ENCODE measurements at regions not wholly inside any gene's neighbourhood (a gene's known extent, or its start where the extent isn't known, plus 50 kb on each side); places are given as distances from the start of the nearest gene placed in this dataset.
A peak's percentile ranks its signal among the peaks of the same experiment; 100 is the strongest.
"Not testable (repeated sequence)": the region's sequence is repeated elsewhere in the genome, so short reads cannot be mapped to it uniquely, and the experiment has no call there.

DNA sequence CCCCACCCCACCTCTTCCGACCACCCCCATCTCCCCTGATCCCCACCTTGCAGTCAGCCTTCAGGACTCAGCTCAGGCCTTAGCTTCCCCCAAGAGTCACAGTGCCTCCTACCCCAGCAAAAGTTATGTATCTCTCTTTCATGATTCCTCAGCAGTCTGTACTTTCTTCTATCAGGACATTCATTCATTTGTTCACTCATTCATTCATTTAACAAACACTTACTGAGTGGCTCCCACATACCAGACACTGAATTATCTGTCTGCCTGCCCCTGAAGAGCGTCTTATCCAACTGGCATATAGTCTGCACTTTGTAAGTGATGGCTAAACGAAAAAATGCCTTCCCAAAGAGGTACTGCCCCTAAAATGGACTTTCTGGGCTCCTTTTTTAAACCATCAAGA lies 114.4 kb upstream of the SLC35F3 start:
- no peak for DNase-seq (ENCODE audit: low spot score)

- DNase-seq (ENCODE audit: low spot score): peak; percentile 47
These were observed 113.7 kb upstream of the SLC35F3 start for GRCh38 chr1:233790662-233791371.

GRCh38 chr1:233791372-233791703 lies 113.1 kb upstream of the SLC35F3 start:
- DNase-seq (ENCODE audit: low spot score): no peak

DNA sequence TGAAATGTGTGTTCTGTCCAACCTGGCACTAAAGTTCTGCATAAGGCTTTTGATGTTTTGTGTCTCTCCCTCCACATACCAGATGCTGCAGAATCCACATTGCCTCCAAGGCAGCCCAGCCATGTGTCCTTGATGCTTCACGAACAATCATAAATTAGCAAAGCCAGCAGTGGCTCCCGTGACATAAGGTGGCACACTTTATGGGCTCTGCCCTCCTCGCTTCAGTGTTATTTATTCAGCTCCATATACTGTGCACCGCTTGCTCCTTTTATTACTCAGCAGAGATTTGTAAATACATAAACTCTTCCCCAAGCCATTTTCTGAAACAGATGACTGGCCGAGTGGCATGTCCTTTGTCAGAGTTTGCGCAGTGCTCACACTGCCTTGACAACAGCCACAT lies 112.8 kb upstream of the SLC35F3 start:
- no peak for DNase-seq (ENCODE audit: low spot score)

- DNase-seq (ENCODE audit: low spot score): no peak
These were observed 109.6 kb upstream of the SLC35F3 start for GRCh38 chr1:233794863-233795262.

- DNase-seq (ENCODE audit: low spot score): no peak
These were observed 108.2 kb upstream of the SLC35F3 start for GRCh38 chr1:233796146-233796783.

DNA sequence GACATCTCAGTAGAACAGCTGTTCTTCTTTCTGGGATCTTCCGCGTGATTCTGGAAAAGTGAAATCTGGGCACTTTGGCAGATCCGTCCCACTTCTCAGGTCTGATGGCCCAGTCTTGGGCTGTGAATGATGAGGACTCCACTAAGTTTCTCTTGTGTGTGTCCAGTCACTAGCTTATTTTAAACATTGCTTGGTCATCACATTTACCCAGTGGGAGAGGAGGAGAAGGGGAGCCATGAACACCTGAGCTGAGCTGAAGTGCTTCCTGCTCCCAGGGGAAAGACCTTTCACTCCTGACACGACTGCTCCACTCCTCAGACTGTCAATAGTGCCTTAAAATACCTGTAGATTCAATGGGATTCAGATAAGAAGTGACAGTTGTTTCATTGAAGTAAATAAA lies 101.9 kb upstream of the SLC35F3 start:
- DNase-seq (ENCODE audit: low spot score): no peak

DNA sequence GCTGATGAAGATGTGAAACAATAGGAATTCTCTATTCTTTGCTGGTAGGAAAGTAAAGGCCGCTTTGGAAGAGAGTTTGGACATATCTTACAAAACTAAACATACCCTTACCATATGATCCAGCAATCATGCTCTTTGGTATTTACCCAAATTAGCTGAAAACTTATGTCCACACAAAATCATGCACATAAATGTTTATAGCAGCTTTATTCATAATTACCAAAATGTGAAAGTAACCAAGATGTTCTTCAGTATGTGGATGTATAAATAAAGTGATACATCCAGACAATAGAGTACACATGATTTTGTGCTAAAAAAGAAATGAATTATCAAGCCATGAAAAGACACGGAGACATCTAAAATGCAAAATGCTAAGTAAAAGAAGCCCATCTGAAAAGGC lies 98.7 kb upstream of the SLC35F3 start:
- DNase-seq (ENCODE audit: low spot score): no peak

GRCh38 chr1:233815357-233815756 lies 89.1 kb upstream of the SLC35F3 start:
- no peak for DNase-seq (ENCODE audit: low spot score)

DNA sequence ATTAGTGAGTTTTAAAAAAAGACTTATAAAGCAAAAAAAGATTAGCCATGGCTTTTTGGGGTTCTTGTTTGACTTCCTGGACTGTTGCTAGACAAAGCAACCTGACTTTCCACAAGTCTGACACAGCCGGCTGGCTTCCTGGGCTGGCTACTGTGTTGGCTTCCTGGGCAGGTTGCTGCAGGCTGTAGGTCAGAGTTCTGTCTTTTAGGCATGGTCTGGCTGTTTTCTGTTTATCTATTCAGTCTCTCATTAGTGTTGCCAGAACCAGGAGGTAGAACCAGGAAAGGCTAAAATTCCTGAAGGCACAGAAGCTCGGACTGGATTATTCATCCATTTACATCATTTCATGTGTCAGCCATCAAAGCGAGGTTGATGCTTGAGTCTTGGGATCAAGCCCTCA lies 88.6 kb upstream of the SLC35F3 start:
- no peak for DNase-seq (ENCODE audit: low spot score)

DNA sequence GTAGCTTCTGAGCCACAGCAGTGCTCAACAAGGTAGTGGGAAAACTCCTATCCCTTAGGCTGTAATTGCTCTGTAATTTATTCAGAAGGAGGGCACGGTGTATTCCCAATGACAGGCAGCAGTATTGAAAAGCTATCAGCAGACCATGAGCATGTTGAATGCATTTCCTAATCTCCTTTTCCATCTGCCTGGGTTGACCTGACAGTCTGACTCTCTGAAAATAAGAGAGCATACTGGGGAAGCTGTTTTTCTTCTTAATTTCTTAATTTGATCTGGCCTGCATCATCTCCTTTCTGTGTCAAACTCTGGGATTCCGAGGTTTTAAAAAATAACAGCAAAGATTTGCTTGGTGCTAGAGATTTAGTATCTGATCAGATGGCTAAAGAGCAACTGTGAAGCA lies 88.1 kb upstream of the SLC35F3 start:
- DNase-seq (ENCODE audit: low spot score): no peak

GRCh38 chr1:233819042-233819441 lies 85.4 kb upstream of the SLC35F3 start:
- DNase-seq (ENCODE audit: low spot score): no peak

- DNase-seq (ENCODE audit: low spot score): not testable (repeated sequence)
These were observed 80.3 kb upstream of the SLC35F3 start for GRCh38 chr1:233824179-233824578.

- DNase-seq (ENCODE audit: low spot score): not testable (repeated sequence)
These were observed 76.5 kb upstream of the SLC35F3 start for GRCh38 chr1:233827937-233828336.

GRCh38 chr1:233828480-233828879 lies 76.0 kb upstream of the SLC35F3 start:
- DNase-seq (ENCODE audit: low spot score): no peak

- DNase-seq (ENCODE audit: low spot score): no peak
These were observed 69.9 kb upstream of the SLC35F3 start for GRCh38 chr1:233834609-233835008.

DNA sequence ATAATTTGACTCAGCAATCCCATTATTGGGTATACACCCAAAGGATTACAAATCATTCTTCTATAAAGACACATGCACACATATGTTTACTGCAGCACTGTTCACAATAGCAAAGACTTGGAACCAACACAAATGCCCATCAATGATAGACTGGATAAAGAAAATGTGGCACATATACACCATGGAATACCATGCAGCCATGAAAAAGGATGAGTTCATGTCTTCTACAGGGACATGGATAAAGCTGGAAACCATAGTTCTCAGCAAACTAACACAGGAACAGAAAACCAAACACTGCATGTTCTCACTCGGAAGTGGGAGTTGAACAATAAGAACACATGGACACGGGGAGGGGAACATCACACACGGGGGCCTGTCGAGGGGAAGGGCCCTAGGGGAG lies 66.3 kb upstream of the SLC35F3 start:
- DNase-seq (ENCODE audit: low spot score): not testable (repeated sequence)

DNA sequence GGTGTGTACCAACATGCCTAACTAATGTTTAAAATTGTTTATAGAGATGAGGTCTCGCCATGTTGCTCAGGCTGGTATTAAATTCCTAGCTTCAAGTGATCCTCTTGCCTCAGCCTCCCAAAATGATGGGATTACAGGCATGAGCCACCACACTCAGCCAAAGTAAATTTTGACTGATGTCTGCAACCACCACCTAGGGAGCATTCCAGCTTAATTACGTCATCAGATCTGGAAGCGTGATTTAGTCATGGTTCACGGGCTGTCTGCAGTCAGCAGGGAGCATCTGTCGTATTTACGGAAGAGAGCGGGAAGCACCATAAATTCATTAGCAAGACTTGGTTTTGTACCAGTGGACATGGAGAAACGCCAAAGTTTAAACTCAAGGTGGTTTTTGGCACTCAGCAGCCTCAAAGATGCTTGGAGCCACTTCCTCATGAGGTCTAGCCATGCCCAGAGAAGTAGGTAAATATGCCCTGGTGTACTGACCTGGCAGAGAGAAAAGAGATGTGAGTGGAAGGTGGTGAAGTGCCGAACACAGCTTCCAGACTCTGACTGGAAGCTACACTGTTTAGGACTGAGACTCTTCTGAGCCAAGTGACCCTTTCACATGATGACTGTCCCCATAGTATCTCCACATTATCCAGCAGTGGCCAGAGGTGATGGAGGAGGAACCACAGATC lies 60.8 kb upstream of the SLC35F3 start:
- no peak for DNase-seq (ENCODE audit: low spot score)

DNA sequence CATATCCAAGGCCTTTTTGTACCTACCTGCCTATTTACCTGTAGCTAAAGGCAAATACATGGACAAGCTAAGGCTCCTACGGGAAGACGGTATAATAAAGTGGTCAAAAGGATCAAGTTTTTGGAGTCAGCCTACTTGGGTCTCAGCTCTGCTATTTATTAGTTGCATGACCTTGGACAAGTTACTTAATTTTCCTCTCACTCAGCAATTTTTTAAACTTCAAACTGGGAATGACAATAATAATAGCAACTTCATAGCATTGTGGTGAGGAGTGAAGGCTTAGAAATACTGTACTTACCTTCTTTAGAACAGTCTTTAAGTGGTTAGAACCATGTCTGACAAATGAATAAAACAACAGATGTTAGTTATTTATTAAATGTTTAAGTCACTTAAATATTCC lies 60.2 kb upstream of the SLC35F3 start:
- DNase-seq (ENCODE audit: low spot score): no peak

DNA sequence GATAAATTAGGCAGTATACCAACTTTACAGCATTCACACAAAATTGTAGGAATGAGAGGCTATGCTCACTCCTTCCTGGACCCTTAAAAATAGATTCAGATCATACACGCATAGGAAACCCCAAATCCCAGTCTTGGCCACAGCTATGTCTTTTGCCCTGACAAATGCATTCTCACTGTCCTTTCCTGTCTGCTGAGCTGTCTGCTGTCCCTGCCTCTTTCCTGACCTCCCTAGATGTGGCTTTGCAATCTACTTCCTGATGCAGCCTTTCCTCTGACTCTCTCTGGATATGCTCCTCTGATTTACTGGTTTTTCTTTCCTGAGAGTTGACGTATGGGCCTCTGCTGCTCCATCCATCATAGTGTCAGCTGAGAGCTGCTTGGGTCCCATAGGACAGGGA lies 59.8 kb upstream of the SLC35F3 start:
- DNase-seq (ENCODE audit: low spot score): no peak

Data from hematopoietic multipotent progenitor cell treated with erythropoietin and hydrocortisone succinate and interleukin-3 and kit ligand, for 15 days (in vitro differentiated cells).